LoVo (cell line): ENCODE measurements at regions not wholly inside any gene's neighbourhood (a gene's known extent, or its start where the extent isn't known, plus 50 kb on each side); places are given as distances from the start of the nearest gene placed in this dataset.
A peak's percentile ranks its signal among the peaks of the same experiment; 100 is the strongest.
"Not testable (repeated sequence)": the region's sequence is repeated elsewhere in the genome, so short reads cannot be mapped to it uniquely, and the experiment has no call there.

ENCODE experiments used
- DNase-seq: peaks from one replicate; pipeline ENCODE4 v3.0.0-alpha.2; 2016; ENCODE audit warnings: low spot score

DNA sequence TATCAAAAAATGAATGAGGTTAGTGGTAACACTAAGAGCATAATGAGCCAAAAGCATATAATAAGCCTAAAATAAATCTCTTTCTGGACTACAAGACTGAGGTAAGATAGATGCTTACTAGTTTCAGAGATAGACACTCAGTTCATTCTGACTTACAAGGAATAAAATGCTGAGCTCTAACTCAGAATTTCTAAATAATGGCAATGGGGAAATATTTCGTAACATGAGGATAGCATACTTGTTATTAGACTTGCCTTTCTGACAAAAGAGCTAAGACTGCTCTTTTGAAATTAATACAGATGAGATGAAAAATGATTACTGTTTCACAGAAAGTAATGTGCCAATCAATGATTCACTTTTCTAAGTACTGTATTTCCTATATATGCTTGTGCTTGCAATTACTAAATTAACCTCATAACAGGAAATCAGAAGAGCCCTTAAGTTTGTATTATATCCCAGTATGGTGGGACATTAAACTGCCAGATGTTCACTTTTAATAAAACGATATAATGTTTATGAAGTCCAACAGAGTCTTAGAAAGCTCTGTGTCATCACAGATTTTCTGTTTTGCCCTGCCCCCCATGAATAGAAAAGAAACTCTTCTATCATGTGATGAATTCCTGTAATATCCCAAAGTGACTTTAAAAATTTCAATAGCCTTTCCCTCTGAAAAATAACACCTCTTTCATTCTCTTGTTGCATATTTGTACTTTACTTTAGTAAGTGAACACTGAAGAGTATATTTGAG lies 2771.0 kb upstream of the PCDH20 start:
- DNase-seq = no peak

DNA sequence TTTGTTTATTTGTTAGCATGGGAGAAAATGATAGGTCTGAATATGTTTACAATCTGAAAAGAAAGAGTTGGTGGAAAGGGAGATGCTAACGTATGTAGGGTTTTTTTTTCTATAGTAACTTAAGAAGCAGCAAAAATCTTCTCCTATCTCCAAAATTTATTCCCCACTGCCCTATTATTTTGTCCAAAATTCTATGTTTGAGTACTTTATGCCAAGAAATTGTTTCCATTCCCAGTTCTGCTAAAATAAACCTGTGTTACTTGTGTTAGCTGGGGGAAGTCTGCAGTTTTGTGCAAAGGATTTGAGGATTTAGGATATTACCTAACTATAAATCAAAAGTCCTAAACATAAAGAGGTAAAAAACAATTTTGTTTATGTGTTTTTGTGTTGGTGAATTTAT lies 2770.4 kb upstream of the PCDH20 start:
- no peak for DNase-seq

DNA sequence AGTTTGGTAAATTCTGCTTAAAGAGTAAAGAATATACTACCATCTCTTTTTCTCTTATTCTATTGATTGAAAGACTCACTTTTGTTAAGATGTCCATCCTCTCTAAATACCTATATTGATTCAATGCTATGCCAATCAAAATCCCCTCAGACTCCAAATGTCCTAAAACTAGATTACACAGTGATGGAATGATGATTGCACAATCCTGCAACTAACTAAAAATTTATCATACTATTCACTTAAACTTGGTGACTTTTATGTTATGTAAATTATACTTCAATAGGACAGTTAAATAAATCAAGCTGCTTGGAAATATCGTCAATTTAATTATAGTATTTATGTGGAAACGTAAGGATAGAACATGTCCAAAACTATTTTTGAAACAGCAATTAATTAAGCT lies 2765.1 kb upstream of the PCDH20 start:
- DNase-seq = no peak

DNA sequence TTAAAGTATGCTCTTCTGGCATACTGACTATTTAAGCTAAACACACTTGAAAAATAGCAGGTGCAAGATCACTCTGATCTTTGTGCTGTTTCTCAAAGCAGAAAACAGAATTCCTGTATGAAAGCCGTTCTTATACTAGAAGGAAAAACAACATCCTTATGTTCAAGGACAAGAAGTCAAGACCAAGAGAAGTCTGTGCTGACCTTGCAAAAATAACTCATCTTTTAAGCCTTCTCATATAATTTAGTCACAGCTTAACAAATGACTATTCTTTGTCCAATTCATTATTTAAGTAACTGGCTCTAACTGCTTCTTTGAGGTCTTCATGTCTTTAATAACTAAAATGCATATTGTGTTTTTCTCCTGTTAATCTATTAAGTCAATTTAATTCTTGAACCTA lies 2750.2 kb upstream of the PCDH20 start:
- DNase-seq = no peak

DNA sequence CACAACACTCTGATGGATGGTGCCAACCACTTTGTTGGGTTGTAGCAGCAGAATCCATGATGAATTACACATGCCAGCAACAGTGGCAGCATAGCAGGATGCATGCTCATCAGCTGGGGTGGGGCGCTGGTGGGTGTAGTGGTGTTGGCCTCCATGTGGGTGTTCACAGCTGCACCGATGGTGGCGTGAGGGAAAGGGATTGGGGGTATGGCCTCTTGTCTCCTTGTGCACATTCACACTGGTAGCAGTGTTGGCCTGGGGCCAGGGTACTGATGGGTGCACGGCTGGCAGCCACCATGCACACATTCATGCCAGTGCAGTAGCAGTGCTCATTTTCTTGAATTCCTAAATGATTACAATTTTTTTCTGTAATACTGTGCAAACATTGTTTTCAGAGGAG lies 2748.8 kb upstream of the PCDH20 start:
- DNase-seq = no peak

DNA sequence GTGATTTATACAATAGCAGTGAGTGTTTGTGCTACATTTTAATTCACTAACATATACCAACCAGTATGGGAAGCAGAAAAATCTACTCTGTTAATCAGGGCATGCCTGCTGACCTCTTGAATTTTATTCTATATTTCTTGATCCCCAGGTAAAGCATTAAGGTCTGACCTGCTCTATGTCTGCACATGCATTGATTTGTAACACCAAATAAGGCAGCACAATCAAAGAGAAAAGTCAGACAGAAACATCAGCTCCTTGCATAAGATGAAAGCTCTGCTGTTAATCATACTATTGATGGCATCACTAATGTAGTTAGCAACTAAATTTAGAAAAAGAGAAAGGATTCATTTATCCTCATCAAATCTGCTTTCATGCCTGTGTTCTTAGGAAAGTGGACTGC lies 2744.8 kb upstream of the PCDH20 start:
- DNase-seq = no peak

DNA sequence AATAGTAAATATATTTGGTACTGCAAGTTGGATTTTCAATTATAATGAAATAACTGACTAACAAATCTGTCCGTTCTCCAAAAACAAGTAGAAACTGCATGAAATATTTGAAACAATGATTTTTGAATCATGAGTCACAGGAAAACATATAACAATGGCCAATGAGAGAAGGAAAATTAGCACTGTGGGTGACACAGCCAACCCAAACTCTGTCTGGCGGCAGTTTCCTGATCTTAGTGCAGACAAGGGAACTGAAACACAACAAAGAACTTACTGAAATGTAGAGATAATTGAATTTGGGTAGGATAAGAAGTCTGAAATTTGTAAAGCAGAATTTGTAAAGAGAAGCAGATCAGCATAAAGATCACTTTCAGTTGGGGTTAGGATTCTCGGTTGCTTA lies 2743.3 kb upstream of the PCDH20 start:
- no peak for DNase-seq

DNA sequence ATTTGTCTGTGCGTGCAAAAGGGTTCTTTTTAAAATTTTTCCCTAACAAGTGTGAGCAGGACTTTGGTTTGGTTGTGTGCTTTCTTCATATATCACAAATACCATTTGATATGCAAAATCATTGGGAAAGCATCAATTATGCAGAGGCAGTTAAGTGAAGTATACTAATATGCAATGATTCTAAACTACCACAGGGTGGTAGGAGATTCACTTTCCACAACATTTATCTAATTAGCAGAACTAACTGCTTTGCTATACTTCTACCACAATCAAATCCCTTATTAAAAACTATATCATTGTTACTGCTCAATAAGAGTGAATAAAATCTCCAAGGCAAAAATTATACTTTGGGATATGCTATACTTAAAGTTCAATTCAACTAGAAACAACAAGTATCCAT lies 2738.9 kb upstream of the PCDH20 start:
- DNase-seq = no peak

DNA sequence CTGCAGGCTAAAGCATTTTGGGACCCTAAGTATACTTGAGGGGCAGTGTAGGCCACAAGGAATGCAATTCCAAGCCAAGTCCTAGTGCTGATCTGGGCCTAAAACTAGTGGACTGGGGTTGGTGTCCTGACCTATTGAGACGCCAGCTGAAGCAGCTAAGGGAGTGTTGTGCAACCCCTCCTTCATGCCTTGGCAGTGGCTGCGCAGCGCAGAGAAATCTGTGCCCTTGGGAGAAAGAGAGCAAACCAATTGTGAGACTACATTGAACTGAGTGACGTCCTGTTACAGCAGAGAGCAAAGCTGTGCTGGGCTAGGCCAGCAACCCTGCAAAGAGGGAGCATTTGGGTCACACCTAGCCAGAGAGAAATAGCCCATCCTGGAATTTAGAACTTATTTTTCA lies 2715.0 kb upstream of the PCDH20 start:
- no peak for DNase-seq

DNA sequence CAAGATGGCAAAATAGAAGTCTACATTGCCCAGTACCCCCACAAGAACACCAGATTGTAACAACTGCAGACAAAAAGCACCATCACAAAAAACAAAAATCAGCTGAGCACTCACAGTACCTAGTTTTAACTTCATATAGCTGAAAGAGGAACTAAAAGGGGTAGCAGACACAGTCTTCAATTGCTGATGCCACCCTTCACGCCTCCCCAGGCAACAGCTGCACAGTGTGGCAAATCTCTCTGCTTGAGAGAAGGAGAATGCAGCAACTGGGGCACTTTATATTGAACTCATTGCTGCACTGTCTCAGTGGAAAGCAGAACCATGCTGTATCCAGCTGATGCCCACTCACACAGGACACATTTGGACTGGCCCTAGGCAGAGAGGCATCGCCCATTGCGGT lies 2714.5 kb upstream of the PCDH20 start:
- DNase-seq = no peak

DNA sequence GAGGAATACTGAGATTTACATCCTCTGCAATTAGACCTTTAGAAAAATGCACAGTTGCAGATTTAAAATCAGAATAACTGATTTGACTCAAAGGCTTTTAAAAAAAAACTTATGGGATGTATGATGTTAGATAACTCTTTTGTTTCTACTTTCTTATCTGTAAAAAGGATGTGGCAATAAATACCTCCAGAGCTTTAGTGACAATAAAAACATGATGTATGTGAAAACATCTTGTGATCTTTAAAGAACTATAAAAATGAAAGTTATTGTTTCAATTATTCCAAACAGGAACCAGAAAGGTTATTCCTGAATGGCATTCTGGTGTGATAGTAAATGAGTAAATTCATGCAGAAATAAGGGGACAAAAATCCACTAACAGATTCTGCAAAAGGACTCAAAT lies 2712.2 kb upstream of the PCDH20 start:
- no peak for DNase-seq

DNA sequence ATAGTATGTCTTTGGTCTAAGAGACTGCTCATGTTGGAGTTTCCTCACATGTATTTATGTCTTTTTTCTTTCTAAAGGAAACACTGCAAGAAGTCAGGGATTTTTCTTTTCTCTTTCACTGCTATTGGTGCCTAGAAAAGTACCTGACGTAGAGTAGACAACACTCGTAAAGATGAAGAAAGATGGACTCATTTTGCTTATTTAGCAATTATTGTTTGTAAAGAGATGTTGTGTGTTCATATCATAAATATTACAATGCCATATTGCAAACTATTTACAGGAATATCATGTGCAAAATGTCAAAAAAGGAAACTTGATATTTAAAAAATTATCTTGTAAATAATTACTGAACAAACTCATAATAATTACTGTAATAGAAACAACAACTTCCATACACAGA lies 2711.5 kb upstream of the PCDH20 start:
- no peak for DNase-seq

DNA sequence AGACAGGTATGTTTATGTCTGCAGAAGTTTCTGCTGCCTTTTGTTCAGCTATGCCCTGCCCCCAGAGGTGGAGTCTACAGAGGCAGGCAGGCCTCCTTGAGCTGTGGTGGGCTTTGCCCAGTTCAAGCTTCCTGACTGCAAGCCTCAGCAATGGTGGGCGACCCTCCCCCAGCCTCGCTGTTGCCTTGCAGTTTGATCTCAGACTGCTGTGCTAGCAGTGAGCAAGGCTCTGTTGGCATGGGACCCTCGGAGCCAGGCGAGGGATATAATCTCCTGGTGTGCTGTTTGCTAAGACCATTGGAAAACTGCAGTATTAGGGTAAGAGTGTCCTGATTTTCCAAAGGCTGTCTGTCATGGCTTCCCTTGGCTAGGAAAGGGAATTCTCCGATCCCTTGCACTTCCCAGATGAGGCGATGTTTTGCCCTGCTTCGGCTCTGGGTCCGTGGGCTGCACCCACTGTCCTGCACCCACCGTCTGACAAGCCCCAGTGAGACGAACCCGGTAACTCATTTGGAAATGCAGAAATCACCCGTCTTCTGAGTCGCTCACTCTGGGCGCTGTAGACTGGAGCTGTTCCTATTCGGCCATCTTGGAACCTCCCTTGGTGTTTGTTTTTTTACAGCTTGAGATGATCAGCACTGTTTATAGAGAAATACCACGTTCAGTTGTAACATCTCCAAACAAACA lies 2705.5 kb upstream of the PCDH20 start:
- DNase-seq = not testable (repeated sequence)

DNA sequence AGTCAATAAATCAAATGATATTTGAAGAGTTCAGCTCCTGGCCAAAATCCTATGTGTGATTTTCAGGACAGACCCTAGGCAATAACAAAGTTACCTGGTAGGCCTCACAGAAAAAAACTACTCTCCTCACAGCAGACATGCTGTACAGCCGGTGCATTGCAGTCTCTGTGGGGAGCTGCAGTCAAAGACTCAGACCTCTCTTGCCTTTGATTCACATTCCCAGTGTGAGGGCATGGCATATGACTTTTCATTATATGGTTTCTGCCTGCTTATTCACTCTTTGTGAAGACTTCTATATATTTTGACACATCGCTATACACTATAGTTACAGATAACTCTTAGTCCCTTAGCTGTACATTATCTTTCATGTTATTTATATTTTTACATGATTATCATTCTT lies 2684.3 kb upstream of the PCDH20 start:
- no peak for DNase-seq

DNA sequence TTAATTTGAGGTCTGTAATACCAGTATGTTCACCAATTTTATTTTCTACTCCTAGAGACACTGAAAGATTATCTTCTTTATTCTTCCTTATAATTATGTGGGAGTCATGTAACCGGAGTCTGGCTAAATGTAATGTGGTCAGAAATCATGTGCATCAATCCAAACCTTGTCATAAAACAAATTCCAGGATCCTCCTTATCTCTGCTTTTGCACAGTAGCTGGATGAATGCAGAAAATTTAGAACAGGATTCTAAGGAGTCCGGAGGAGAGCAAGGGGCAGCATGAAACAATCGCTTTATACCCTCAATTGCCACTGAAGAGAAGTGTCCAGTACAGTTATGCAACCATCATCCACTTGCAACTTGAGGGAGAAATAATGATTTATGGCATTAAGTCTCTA lies 2674.7 kb upstream of the PCDH20 start:
- no peak for DNase-seq

DNA sequence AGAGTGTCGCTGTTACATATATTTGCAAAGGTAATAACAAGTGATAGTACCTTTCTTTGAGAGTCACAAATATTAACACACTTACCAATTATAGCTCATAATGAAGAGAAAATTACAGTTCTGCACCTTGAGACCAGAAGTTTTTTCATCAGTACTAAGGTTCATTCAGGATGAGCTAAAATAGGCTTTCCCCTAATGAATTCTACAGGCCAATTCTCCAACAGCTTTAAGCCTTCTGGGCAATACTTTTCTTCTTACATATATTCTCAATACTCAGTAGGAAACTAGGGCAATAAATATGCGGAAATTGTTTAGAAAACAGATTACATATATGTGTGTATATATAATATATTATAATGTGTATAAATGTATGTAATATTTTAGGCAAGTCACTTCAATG lies 2672.8 kb upstream of the PCDH20 start:
- no peak for DNase-seq

DNA sequence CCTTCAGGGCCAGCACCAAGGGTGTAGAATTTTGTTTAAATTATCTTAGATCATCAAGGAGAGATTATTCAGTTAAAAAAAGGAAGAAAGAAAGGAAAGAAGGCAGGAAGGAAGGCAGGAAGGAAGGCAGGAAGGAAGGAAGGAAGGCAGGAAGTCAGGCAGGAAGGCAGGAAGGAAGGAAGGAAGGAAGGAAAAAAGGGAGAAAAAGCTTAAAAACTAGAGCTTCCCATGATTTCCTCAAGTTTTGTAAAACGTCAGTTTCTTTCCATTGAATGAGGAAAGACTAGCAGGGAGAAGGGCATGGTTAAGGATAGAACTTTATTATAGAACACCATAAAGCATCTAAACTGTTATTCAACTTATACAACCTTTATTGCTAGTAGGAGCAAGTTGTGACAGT lies 2672.0 kb upstream of the PCDH20 start:
- DNase-seq = no peak

DNA sequence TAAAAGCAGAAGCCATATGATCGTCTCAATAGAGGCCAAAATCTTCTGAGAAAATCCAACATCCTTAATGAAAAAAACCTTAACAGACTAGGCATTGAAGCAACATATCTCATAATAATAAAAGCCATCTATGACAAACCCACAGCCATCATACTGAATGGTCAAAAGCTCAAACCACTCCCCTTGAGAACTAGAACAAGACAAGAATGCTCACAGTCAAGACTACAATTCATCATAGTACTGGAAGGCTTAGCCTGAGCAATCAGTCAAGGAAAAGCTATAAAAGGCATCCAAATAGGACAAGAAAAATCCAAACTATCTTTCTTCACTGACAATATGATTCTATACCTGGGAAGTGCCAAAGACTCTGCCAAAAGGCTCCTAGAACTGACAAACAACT lies 2668.2 kb upstream of the PCDH20 start:
- DNase-seq = no peak

DNA sequence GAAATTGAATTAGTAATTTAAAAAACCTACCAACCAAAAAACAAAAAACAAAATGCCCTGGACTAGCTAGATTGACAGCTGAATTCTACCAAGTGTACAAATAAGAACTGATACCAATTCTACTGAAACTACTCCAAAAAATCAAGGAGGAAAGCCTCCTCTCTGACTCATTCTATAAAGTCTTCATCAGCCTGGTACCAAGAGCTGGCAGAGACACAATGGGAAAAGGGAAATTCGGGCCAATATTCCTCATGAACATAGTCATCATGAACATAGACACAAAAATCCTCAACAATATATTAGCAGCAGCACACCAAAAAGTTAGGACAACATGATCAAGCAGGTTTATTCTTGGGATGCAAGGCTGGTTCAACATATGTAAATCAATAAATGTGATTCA lies 2667.7 kb upstream of the PCDH20 start:
- DNase-seq = no peak

DNA sequence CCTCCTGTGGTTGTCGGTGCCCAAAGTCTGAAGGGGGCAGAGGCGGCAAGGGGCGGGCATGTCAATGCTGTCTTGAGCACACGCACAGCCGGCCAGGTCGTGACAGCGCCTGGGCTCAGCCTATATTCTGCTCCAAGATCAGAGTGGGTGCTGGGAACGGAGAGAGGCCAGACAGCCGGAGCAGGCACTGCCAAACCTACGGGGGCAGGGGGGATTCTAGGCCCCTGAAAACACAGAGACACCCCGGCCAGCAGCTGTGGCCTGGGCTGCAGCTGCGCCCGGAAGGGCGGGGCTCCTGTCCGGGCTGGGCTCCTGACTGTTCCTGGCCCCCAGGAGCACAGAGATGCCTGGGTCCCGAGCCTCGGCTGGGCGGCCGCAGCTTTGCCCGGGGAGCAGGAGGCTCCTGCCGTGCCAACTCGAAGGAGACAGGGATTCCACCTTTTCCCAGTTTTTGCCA lies 2662.9 kb upstream of the PCDH20 start:
- DNase-seq = no peak

DNA sequence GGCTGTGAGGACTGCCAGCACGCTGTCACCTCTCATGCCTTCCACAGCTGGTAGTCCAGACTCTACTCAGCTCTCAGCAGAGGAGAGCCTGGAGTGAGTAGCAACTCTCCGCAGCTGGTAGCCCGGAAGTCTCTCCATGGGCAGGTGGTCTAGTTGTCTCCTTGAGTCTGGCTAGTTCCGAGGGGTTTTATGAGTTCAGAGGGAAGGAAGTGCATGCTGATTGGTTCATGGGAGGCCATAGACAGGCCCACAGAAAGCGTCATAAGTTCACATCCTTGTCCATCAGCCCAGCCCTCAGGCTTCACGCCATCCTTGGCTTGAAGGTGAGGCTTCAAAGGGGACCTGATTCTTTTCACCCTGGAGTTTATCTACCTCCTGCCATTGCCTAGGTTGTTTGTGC lies 2662.4 kb upstream of the PCDH20 start:
- no peak for DNase-seq

DNA sequence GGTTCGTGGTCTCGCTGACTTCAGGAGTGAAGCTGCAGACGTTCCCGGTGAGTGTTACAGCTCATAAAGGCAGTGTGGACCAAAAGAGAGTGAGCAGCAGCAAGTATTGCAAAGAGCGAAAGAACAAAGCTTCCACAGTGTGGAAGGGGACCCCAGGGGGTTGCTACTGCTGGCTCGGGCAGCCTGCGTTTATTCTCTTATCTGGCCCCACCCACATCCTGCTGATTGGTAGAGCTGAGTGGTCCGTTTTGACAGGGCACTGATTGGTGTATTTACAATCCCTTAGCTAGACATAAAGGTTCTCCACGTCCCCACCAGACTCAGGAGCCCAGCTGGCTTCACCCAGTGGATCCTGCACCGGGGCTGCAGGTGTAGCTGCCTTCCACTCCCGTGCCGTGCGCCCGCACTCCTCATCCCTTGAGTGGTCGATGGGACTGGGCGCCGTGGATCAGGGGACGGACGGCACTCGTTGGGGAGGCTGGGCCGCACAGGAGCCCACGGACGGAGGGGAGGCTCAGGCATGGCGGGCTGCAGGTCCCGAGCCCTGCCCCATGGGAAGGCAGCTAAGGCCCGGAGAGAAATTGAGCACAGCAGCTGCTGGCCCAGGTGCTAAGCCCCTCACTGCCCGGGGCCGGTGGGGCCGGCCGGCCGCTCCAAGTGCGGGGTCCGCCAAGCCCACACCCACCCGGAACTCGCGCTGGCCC lies 2661.6 kb upstream of the PCDH20 start:
- DNase-seq = not testable (repeated sequence)

DNA sequence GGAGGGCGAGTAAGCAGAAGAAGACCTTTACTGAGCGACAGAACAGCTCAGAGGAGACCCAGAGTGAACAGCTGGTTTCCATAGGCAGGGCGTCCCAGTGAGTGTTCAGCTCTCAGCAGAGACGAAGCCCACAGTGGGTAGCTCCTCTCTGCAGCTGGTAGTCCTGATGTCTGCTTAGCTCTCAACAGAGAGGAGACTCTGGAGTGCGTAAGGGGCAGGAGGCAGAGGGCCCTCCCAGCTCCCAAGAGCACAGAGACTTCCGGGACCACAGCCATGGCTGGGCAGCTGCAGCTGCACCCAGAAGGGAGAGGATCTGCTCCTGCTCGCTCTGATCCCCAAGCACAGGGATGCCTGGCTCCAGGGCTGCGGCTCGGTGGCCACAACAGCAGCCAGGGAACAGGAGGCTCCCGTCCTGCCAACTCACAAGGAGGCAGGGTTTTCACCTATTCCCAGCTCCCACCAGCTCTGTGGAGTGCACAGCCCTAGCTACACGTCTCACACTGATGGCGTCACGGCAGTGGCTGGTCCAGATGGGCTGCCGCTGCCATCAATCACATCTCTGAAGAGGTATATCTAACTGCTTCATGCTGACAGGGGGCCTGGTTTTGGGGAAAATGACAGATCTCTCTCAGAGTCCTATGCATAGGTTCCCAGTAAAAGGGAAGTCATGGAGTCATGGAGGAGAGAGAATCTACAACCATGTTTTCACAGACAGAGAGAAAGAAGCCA lies 2660.1 kb upstream of the PCDH20 start:
- DNase-seq = peak; percentile 48
